HepG2 (cell line): ENCODE measurements at regions not wholly inside any gene's neighbourhood (a gene's known extent, or its start where the extent isn't known, plus 50 kb on each side); places are given as distances from the start of the nearest gene placed in this dataset.

ENCODE experiments used
- ATAC-seq: fragments of 200-7000 bp; cut with Tn5 transposase; 3 replicates; pipeline ENCODE4 v1.9.1; 2020; ENCODE audit warnings: mild to moderate bottlenecking, moderate library complexity
- BruUV-seq: library from RNA; stranded (reverse); fragments of 400-500 nt; replicated peaks from 2 replicates; lab custom pipeline; 2021; lab: Mats Ljungman, UMichigan
- CTCF ChIA-PET: fragments of 300-600 bp; formaldehyde crosslinking; extraction: SDS; loops from one replicate; lab custom pipeline; 2021; ENCODE audit warnings: low total read pairs, inconsistent platforms, low intra/inter-chr PET ratio; lab: Yijun Ruan, JAX
- POLR2A ChIA-PET: fragments of 350-600 bp; sonication (Branson Sonifier 250); formaldehyde crosslinking; loops from one replicate; lab custom pipeline; 2020; ENCODE audit warnings: antibody characterized with exemption, inconsistent platforms; lab: Yijun Ruan, JAX
- DNase-seq: peaks from one replicate; pipeline ENCODE4 v3.0.0-alpha.2; 2015; ENCODE audit warnings: low spot score
- FAIRE-seq: peaks from 3 replicates; lab custom pipeline; 2011; peaks lifted over from hg19 to GRCh38; lab: Jason Lieb, UNC
- H2AFZ ChIP-seq: one replicate; pipeline ENCODE4 v1.6.1; 2011; ENCODE audit warnings: low read length, inconsistent platforms
- H3K27ac ChIP-seq: fragments of 300-600 bp; 3 replicates; pipeline ENCODE4 v1.8.0; 2011; ENCODE audit warnings: mixed run types, mild to moderate bottlenecking, mixed read lengths, low read length, inconsistent platforms; ENCODE audit not compliant: insufficient read depth; ENCODE audit errors: extremely low read length
- H3K27me3 ChIP-seq, 2 experiments: fragments of 200-600 bp in 1 of 2; 2 replicates in 1 of 2; 3 replicates in 1 of 2; pipeline versions ENCODE4 v1.6.0 to v1.8.0; 2011; ENCODE audit warnings: low read length in 2 of 2, mild to moderate bottlenecking in 2 of 2, moderate library complexity in 2 of 2, inconsistent platforms in 1 of 2; ENCODE audit not compliant: insufficient read depth in 2 of 2, control insufficient read depth in 1 of 2
- H3K36me3 ChIP-seq, 2 experiments: fragments of 200-600 bp in 1 of 2; replicated peaks in 1 of 2; 2 replicates in 1 of 2; 3 replicates in 1 of 2; pipeline versions ENCODE4 v1.5.1 to v1.8.0; 2011; ENCODE audit warnings: low read length in 2 of 2, inconsistent platforms in 1 of 2; ENCODE audit not compliant: insufficient read depth in 2 of 2, control insufficient read depth in 1 of 2
- H3K4me1 ChIP-seq: 2 replicates; pipeline ENCODE4 v1.5.1; 2012; ENCODE audit warnings: low read length, inconsistent platforms; ENCODE audit not compliant: insufficient read depth
- H3K4me2 ChIP-seq: 2 replicates; pipeline ENCODE4 v1.6.0; 2011; ENCODE audit warnings: low read depth, low read length, inconsistent platforms
- H3K4me3 ChIP-seq, 3 experiments: fragments of 200-600 bp in 1 of 3; sonication (generic), shearing (Covaris generic) in 1 of 3; replicated peaks in 1 of 3; 2 replicates each; pipeline ENCODE4 v1.5.1; 2011 to 2016; ENCODE audit warnings: low read length in 3 of 3, inconsistent platforms in 2 of 3, low read depth in 2 of 3, mild to moderate bottlenecking in 2 of 3, control low read depth in 1 of 3, mixed read lengths in 1 of 3; ENCODE audit not compliant: insufficient read depth in 1 of 3
- H3K79me2 ChIP-seq: one replicate; pipeline ENCODE4 v1.6.1; 2011; ENCODE audit warnings: low read length, inconsistent platforms; ENCODE audit not compliant: insufficient read depth
- H3K9ac ChIP-seq: 2 replicates; pipeline ENCODE4 v1.6.0; 2011; ENCODE audit warnings: mild to moderate bottlenecking, low read depth, low read length, inconsistent platforms; ENCODE audit not compliant: insufficient read depth
- H3K9me3 ChIP-seq: 2 replicates; pipeline ENCODE4 v1.5.1; 2012; ENCODE audit warnings: mild to moderate bottlenecking, low read length
- H4K20me1 ChIP-seq: 2 replicates; pipeline ENCODE4 v1.6.0; 2011; ENCODE audit warnings: inconsistent platforms, mild to moderate bottlenecking, low read length, moderate library complexity; ENCODE audit not compliant: insufficient read depth
- ATRX ChIP-seq: sonication (generic); formaldehyde crosslinking; IDR thresholded peaks from 2 replicates; pipeline ENCODE4 v1.4.0; 2020; ENCODE audit warnings: missing genetic modification reagents, borderline replicate concordance
- BRCA1 ChIP-seq: sonication (generic); formaldehyde crosslinking; IDR thresholded peaks from 2 replicates; pipeline ENCODE4 v1.4.0; 2020; ENCODE audit warnings: missing genetic modification reagents
- FOXA1 ChIP-seq, 2 experiments: fragments of 450-650 bp in 1 of 2; sonication (generic) in 1 of 2; formaldehyde crosslinking in 1 of 2; IDR thresholded peaks; 2 replicates each; pipeline versions ENCODE4 v1.4.0 to v1.6.1; 2016 to 2020; ENCODE audit warnings: missing genetic modification reagents in 1 of 2
- HDAC6 ChIP-seq: fragments of 200-600 bp; sonication (generic); IDR thresholded peaks from 2 replicates; pipeline ENCODE4 v1.7.0; 2017; ENCODE audit warnings: mild to moderate bottlenecking, antibody characterized with exemption, low read length, low read depth
- HHEX ChIP-seq: IDR thresholded peaks from 2 replicates; pipeline ENCODE4 v1.6.1; 2016; ENCODE audit warnings: control low read depth
- ISL2 ChIP-seq: sonication (generic); formaldehyde crosslinking; IDR thresholded peaks from 2 replicates; pipeline ENCODE4 v1.5.0; 2020; ENCODE audit warnings: missing genetic modification reagents
- MAFF ChIP-seq: IDR thresholded peaks from 2 replicates; pipeline ENCODE4 v1.6.1; 2011; ENCODE audit warnings: low read depth, low read length, improper control_type of control experiment
- MAFK ChIP-seq, 2 experiments: IDR thresholded peaks in 1 of 2; conservative IDR thresholded peaks in 1 of 2; 2 replicates each; pipeline ENCODE4 v1.6.1; 2011; ENCODE audit warnings: improper control_type of control experiment in 2 of 2, low read length in 2 of 2
- MAZ ChIP-seq, 2 experiments: sonication (generic) in 1 of 2; formaldehyde crosslinking in 1 of 2; IDR thresholded peaks; 2 replicates each; pipeline versions ENCODE4 v1.5.0 to v1.6.1; 2012 to 2020; ENCODE audit warnings: low read depth in 2 of 2, mild to moderate bottlenecking in 2 of 2, borderline replicate concordance in 1 of 2, improper control_type of control experiment in 1 of 2, low read length in 1 of 2, missing genetic modification reagents in 1 of 2, moderate library complexity in 1 of 2
- RXRB ChIP-seq: IDR thresholded peaks from 2 replicates; pipeline ENCODE4 v1.6.1; 2016; ENCODE audit warnings: borderline replicate concordance, missing genetic modification reagents, missing compliant biosample characterization
- SAP130 ChIP-seq: IDR thresholded peaks from 2 replicates; pipeline ENCODE4 v1.6.1; 2016; ENCODE audit warnings: low read depth
- SMAD3 ChIP-seq: sonication (generic); formaldehyde crosslinking; IDR thresholded peaks from 2 replicates; pipeline ENCODE4 v1.4.0; 2020; ENCODE audit warnings: missing genetic modification reagents
- U2AF1 ChIP-seq: fragments of 200-400 bp; formaldehyde crosslinking; optimal IDR thresholded peaks from 2 replicates; pipeline ENCODE3; 2017; ENCODE audit warnings: mild to moderate bottlenecking, low read depth, low read length
- ZNF17 ChIP-seq: sonication (generic); formaldehyde crosslinking; IDR thresholded peaks from 2 replicates; pipeline ENCODE4 v1.5.0; 2020; ENCODE audit warnings: mild to moderate bottlenecking, missing genetic modification reagents
- ZNF235 ChIP-seq: sonication (generic); formaldehyde crosslinking; IDR thresholded peaks from 2 replicates; pipeline ENCODE4 v1.8.1; 2023; ENCODE audit warnings: mild to moderate bottlenecking, missing genetic modification reagents, borderline replicate concordance
- ZNF572 ChIP-seq: sonication (generic); formaldehyde crosslinking; IDR thresholded peaks from 2 replicates; pipeline ENCODE4 v1.5.1; 2020; ENCODE audit warnings: mild to moderate bottlenecking, missing genetic modification reagents
- ZNF713 ChIP-seq: sonication (generic); formaldehyde crosslinking; IDR thresholded peaks from 2 replicates; pipeline ENCODE4 v1.4.0; 2020; ENCODE audit warnings: mild to moderate bottlenecking, missing genetic modification reagents
- WGBS: methylation state at CpG from one replicate; pipeline ENCODE4 v1.1.6; 2017; ENCODE audit warnings: low lambda C conversion rate; 5-methylcytosine and 5-hydroxymethylcytosine counted together
- in situ Hi-C: cut with HindIII; loops from 2 replicates; pipeline ENCODE4 v1.10.0; 2017; ENCODE audit warnings: low pct_unique_long_range_greater_than_20kb; ENCODE audit not compliant: extremely low pct_ligation_motif_present
- intact Hi-C: fragments of 100-400 bp; cut with micrococcal nuclease; formaldehyde crosslinking; loops from one replicate; pipeline ENCODE4 v1.10.0; 2022; ENCODE audit not compliant: unreplicated experiment
- TF ChIP-seq, protein P1 (sequence below): IDR thresholded peaks from 2 replicates; pipeline ENCODE4 v1.6.1; 2012; ENCODE audit warnings: low read depth, low read length, improper control_type of control experiment

DNA sequence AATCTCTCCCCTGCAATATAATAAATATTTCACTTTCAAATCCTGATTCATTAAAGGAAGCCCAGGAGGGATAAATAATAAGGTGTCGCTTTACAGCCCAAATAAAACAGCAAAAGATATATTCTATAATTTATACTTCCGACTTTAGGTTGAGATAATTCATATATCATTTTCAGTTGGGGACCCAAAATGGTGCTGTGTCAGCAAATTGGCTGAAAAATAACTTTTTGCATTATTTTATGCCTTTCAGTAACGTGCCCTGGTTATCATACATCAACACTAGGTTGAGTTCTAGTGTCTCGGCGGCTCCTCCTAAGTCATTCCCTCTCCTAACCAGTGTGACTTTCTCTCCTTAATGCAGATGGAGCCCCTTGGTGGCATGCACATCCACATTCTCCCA is 278.2 kb downstream of the NXPE2 start:
- TF ChIP-seq HHEX (CRISPR knock-in tag) (no peak), MAFK (conservative IDR thresholded peaks at IDR 0.05 in 1 of 2, IDR thresholded peaks at IDR 0.05 in 1 of 2; ENCODE audit: low read length in 2 of 2) (peak; percentile 85 to 97), MAFF (peak; percentile 94)
- TF ChIP-seq, protein P1, sequence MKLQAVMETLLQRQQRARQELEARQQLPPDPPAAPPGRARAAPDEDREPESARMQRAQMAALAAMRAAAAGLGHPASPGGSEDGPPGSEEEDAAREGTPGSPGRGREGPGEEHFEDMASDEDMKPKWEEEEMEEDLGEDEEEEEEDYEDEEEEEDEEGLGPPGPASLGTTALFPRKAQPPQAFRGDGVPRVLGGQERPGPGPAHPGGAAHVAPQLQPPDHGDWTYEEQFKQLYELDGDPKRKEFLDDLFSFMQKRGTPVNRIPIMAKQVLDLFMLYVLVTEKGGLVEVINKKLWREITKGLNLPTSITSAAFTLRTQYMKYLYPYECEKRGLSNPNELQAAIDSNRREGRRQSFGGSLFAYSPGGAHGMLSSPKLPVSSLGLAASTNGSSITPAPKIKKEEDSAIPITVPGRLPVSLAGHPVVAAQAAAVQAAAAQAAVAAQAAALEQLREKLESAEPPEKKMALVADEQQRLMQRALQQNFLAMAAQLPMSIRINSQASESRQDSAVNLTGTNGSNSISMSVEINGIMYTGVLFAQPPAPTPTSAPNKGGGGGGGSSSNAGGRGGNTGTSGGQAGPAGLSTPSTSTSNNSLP = no peak
- H3K4me2 ChIP-seq = no peak overlapping the region
- H3K9me3 ChIP-seq = no peaks in the 10 kb centered on the region
- in situ Hi-C loops (no loop called here), intact Hi-C loops (no loop called here)
- no peaks in the 10 kb centered on the region for H4K20me1 ChIP-seq
- H3K79me2 ChIP-seq = no peaks in the 10 kb centered on the region
- DNase-seq = no peak
- no peaks in the 10 kb centered on the region for H3K27me3 ChIP-seq
- CTCF ChIA-PET = no interaction called here
- no peaks in the 10 kb centered on the region for H3K36me3 ChIP-seq
- BruUV-seq = no TSS peak
- H2AFZ ChIP-seq = no peak overlapping the region
- H3K4me1 ChIP-seq = no peaks in the 10 kb centered on the region
- no peak overlapping the region for H3K27ac ChIP-seq
- 23% methylated on average over 5 of the region's 5 CpGs for WGBS
- FAIRE-seq = no peak
- no peak overlapping the region for H3K9ac ChIP-seq
- no peak for ATAC-seq
- POLR2A ChIA-PET = no interaction called here
- H3K4me3 ChIP-seq = no peak overlapping the region

DNA sequence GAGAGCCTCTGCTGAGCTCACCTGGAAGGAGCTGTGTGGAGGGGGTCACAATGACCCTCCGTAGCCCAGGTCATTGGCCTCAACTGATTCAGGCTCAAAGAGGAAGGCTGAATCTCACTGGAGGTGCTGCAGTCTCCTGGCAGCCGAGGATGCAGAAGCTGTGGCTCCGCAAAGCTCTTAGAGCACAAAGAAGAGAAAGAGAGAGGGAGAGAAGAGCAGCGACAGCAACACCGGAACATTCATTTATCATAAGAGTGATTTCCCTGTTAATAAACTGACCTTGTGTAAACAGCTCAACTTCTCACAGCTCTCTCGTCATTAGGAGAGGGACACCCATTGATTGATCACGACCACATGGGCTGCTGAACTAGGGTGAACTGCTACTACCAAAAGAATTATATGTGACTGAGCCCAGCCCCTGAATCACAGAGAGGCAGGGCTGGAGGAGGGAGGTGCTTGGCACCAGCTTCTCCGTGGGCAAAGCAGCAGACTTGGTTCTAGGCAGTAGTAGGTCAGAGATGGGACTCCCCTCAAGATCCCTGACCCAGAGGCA is 281.7 kb downstream of the NXPE2 start:
- no peak overlapping the region for H3K4me3 ChIP-seq
- no TSS peak for BruUV-seq
- ChIA-PET CTCF (no interaction called here), POLR2A (no interaction called here)
- DNase-seq = no peak
- no peaks in the 10 kb centered on the region for H4K20me1 ChIP-seq
- intact Hi-C loops (no loop called here), in situ Hi-C loops (no loop called here)
- H3K4me2 ChIP-seq = no peak overlapping the region
- FAIRE-seq = no peak
- ATAC-seq = no peak
- no peak overlapping the region for H2AFZ ChIP-seq
- 47% methylated on average over 6 of the region's 8 CpGs for WGBS
- TF ChIP-seq HDAC6 (no peak), ZNF17 (no peak), FOXA1 (IDR thresholded peaks at IDR 0.05) (no peak), FOXA1 (CRISPR knock-in tag; IDR thresholded peaks at IDR 0.05) (no peak), BRCA1 (CRISPR knock-in tag) (no peak), ZNF713 (CRISPR knock-in tag) (no peak), ZNF572 (CRISPR knock-in tag) (no peak), SAP130 (no peak), ATRX (CRISPR knock-in tag) (no peak), MAZ (IDR thresholded peaks at IDR 0.05; ENCODE audit: borderline replicate concordance, low read depth, low read length) (no peak), MAZ (CRISPR knock-in tag; IDR thresholded peaks at IDR 0.05; ENCODE audit: low read depth) (no peak), U2AF1 (no peak), SMAD3 (CRISPR knock-in tag) (no peak), ISL2 (CRISPR knock-in tag) (no peak), RXRB (no peak), ZNF235 (CRISPR knock-in tag) (no peak)
- H3K79me2 ChIP-seq = no peaks in the 10 kb centered on the region
- H3K9me3 ChIP-seq = no peaks in the 10 kb centered on the region
- H3K27me3 ChIP-seq = no peaks in the 10 kb centered on the region
- peaks cover 2% of the 10 kb centered on the region; the same call in 1 of the 2 replicates for H3K4me1 ChIP-seq
- no peak overlapping the region for H3K27ac ChIP-seq
- no peak overlapping the region for H3K9ac ChIP-seq
- H3K36me3 ChIP-seq = no peaks in the 10 kb centered on the region
